Neural progenitor cell (in vitro differentiated cells): ENCODE measurements at regions not wholly inside any gene's neighbourhood (a gene's known extent, or its start where the extent isn't known, plus 50 kb on each side); places are given as distances from the start of the nearest gene placed in this dataset.

ENCODE experiments used
- DNase-seq: peaks from one replicate; pipeline ENCODE4 v3.0.0-alpha.2; 2016; ENCODE audit warnings: low spot score
- H2AFZ ChIP-seq: fragments of 200-600 bp; sonication (generic); replicated peaks from 2 replicates; pipeline ENCODE4 v1.6.1; 2016; ENCODE audit warnings: antibody characterized with exemption
- H3F3A ChIP-seq: fragments of 200-600 bp; sonication (generic); 2 replicates; pipeline ENCODE4 v1.6.1; 2016; ENCODE audit warnings: antibody characterized with exemption, low read depth
- H3K27ac ChIP-seq: fragments of 200-600 bp; sonication (generic); 2 replicates; pipeline ENCODE4 v1.5.1; 2016; ENCODE audit warnings: mild to moderate bottlenecking
- H3K27me3 ChIP-seq: fragments of 200-600 bp; sonication (generic); 2 replicates; pipeline ENCODE4 v1.6.1; 2016; ENCODE audit warnings: mild to moderate bottlenecking, moderate library complexity
- H3K36me3 ChIP-seq: fragments of 200-600 bp; sonication (generic); 2 replicates; pipeline ENCODE4 v1.5.1; 2016
- H3K4me1 ChIP-seq: fragments of 200-600 bp; sonication (generic); 2 replicates; pipeline ENCODE4 v1.6.1; 2016; ENCODE audit warnings: mixed run types
- H3K4me2 ChIP-seq: fragments of 200-600 bp; sonication (generic); 2 replicates; pipeline ENCODE4 v1.6.1; 2016
- H3K4me3 ChIP-seq: fragments of 200-600 bp; sonication (generic); 2 replicates; pipeline ENCODE4 v1.5.1; 2016
- H3K79me2 ChIP-seq: fragments of 200-600 bp; sonication (generic); 2 replicates; pipeline ENCODE4 v1.6.1; 2016; ENCODE audit warnings: low read depth
- H3K9ac ChIP-seq: fragments of 200-600 bp; sonication (generic); 2 replicates; pipeline ENCODE4 v1.6.1; 2016
- H3K9me3 ChIP-seq: fragments of 200-600 bp; sonication (generic); 2 replicates; pipeline ENCODE4 v1.5.1; 2016; ENCODE audit warnings: low read depth
- H4K20me1 ChIP-seq: fragments of 200-600 bp; sonication (generic); 2 replicates; pipeline ENCODE4 v1.6.1; 2016; ENCODE audit warnings: low read depth
- H3K27ac Mint-ChIP-seq: 3 replicates; pipeline ENCODE4 v1.8.0; 2021; ENCODE audit warnings: mixed read lengths
- H3K27me3 Mint-ChIP-seq: 2 replicates; pipeline ENCODE4 v1.8.0; 2022; ENCODE audit warnings: low read depth, mild to moderate bottlenecking, inconsistent platforms, moderate library complexity, mixed read lengths; ENCODE audit not compliant: insufficient read depth
- H3K36me3 Mint-ChIP-seq: 3 replicates; pipeline ENCODE4 v1.8.0; 2021; ENCODE audit warnings: mixed read lengths
- H3K4me1 Mint-ChIP-seq: 3 replicates; pipeline ENCODE4 v1.8.0; 2021; ENCODE audit warnings: mixed read lengths
- H3K4me3 Mint-ChIP-seq: 3 replicates; pipeline ENCODE4 v1.8.0; 2021; ENCODE audit warnings: mild to moderate bottlenecking, moderate library complexity, mixed read lengths
- H3K9me3 Mint-ChIP-seq: 3 replicates; pipeline ENCODE4 v1.8.0; 2020; ENCODE audit warnings: mixed read lengths
- EZH2 ChIP-seq: fragments of 200-600 bp; sonication (generic); IDR thresholded peaks from 2 replicates; pipeline ENCODE4 v1.6.1; 2017; ENCODE audit warnings: antibody characterized with exemption, mild to moderate bottlenecking, moderate library complexity
- EZH2phosphoT487 ChIP-seq: fragments of 200-600 bp; sonication (generic); IDR thresholded peaks from 2 replicates; pipeline ENCODE4 v1.6.1; 2017; ENCODE audit warnings: antibody characterized with exemption
- TF ChIP-seq, protein P1 (sequence below): fragments of 200-600 bp; sonication (generic); IDR thresholded peaks from 2 replicates; pipeline ENCODE4 v1.5.1; 2017; ENCODE audit warnings: antibody characterized with exemption, mild to moderate bottlenecking

GRCh38 chr7:149381245-149381644 lies 79.6 kb downstream of the ZNF777 start:
- Mint-ChIP-seq H3K36me3 (no peaks in the 10 kb centered on the region), H3K27ac (no peak overlapping the region), H3K27me3 (no peaks in the 10 kb centered on the region), H3K9me3 (peaks cover 9% of the 10 kb centered on the region), H3K4me3 (no peak overlapping the region), H3K4me1 (no peaks in the 10 kb centered on the region)
- Histone ChIP-seq H3F3A (no peaks in the 10 kb centered on the region), H4K20me1 (no peaks in the 10 kb centered on the region), H3K4me2 (no peak overlapping the region), H3K36me3 (no peaks in the 10 kb centered on the region), H3K9me3 (peaks cover 5% of the 10 kb centered on the region), H2AFZ (no peak overlapping the region), H3K79me2 (no peaks in the 10 kb centered on the region), H3K4me1 (no peaks in the 10 kb centered on the region), H3K9ac (no peak overlapping the region), H3K4me3 (no peak overlapping the region), H3K27ac (no peak overlapping the region), H3K27me3 (no peaks in the 10 kb centered on the region)
- TF ChIP-seq, protein P1, sequence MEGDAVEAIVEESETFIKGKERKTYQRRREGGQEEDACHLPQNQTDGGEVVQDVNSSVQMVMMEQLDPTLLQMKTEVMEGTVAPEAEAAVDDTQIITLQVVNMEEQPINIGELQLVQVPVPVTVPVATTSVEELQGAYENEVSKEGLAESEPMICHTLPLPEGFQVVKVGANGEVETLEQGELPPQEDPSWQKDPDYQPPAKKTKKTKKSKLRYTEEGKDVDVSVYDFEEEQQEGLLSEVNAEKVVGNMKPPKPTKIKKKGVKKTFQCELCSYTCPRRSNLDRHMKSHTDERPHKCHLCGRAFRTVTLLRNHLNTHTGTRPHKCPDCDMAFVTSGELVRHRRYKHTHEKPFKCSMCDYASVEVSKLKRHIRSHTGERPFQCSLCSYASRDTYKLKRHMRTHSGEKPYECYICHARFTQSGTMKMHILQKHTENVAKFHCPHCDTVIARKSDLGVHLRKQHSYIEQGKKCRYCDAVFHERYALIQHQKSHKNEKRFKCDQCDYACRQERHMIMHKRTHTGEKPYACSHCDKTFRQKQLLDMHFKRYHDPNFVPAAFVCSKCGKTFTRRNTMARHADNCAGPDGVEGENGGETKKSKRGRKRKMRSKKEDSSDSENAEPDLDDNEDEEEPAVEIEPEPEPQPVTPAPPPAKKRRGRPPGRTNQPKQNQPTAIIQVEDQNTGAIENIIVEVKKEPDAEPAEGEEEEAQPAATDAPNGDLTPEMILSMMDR = no peak
- no peak for TF ChIP-seq EZH2phosphoT487
- no peak for TF ChIP-seq EZH2
- no peak for DNase-seq
